IPS DF 19.7 (cell line): ENCODE measurements at regions not wholly inside any gene's neighbourhood (a gene's known extent, or its start where the extent isn't known, plus 50 kb on each side); places are given as distances from the start of the nearest gene placed in this dataset.

ENCODE experiments used
- DNase-seq: peaks from one replicate; pipeline ENCODE4 v3.0.0-alpha.2; 2013; ENCODE audit warnings: low read depth, low spot score

DNA sequence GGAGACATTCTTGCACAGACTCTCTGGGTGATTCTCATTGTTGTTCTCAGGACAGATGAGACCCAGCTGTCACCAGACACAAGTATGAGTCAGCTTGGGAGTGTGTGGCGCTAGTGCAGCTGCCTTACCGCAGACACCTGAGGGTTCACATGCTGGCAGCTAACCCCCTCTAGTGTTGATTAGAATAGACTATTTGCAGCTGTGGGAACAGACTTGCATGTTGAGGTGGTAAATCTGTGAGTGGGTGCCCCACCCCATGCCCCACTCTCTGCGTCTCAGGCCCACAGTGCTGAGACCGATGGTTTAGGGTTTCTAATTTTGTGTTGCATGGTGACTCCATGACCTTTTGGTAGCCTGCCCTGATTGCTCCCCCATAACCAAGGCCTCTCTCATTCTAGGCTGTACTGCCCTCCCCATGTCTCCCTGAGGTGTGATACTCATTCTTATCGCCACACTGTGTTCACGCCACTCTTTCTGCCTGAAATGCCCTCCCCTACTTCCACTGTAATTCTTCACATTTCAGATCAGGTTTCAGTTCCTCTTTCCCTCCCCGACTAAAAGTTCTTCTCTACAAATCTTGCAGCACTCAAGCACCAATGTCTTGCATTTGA is 73.7 kb upstream of the KIRREL3 start:
- DNase-seq, result peak; percentile 25

DNA sequence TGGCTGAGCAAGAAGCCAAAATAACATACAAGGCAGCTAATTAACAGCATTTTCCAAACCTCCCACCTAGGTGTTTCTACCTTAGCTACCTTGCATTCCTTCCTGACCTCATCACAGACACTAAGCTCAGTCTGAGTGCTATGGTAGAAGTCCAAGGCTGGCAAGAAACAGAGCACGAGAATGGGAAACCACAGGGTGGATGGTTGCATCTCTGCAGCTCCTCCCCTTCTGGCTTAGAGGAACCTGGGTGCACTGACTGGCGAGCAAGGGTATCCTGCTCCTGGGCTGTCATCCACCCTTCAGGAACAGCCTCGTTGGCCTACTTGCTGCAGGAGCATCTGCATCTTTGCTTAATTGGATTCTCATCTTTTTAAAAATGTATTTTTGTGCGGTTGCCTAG is 73.1 kb upstream of the KIRREL3 start:
- DNase-seq, result no peak

DNA sequence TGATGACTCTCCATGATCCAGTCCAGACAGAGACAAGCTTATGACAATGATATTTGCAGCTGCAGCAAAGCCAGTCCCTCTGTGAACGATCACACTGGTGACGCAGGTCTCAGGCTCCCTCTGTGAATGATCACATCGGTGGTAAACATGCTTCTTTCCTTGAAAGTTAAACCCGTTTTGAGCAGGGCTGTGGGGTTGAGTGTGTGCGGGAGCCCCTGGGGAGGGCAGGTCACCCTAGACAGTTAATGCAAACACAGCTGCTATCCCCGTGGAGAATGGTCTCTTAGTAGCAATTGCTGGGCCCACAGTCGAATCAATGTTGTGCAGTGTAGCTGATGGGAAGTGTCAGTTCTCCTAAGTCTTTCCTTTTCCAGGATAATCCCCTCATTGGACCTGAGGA is 71.0 kb upstream of the KIRREL3 start:
- no peak for DNase-seq

DNA sequence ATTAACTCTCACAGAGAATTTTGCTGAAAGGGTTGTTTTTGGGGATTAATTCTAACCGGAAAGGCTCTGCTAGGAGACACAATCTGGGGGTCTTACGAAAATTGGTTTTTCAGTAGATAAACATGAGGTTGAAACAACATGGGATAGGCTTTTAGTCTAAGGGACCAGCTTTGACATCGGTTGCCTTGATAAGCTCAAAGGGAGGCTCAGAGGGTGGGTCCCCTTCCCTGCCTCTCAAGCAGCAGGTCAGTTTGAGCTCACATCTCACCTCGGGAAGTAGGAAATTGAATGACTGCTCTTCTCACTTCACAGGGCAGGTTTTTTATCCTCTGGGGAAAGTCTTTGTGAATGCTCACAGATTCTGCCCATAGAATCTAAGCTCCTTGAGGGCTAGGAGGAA is 70.2 kb upstream of the KIRREL3 start:
- no peak for DNase-seq

DNA sequence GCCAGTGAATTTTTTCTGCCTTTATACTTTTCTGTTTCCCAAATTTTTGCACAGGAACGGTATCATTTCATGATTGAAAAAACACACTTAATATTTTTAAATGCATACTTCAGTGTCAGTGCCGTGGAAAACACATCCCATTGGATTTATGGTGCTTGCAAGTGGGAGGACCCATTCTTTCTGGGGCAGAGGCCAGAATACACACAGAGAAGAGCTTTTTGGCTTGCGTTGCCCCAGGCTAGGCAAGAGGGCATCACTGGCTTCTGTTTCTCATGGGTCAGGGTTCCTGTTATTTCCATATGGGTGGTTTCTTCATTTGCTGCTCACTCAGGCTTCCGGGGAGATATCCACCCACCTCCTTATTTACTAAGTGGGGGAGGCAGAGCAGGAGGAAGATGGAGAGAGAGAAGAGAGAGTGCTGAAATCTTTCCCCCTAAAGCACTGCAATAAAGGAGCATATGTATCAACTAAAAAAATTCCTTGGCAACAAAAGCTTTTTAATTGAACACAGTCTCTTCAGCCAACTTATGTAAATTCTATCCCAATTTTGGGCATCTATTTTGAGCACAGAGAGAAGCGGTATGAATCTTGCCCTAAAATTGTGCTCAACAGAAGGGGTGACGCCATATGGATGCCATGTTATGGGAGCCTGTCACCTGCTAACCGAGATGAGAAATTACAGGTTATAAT is 66.0 kb upstream of the KIRREL3 start:
- DNase-seq, result no peak

DNA sequence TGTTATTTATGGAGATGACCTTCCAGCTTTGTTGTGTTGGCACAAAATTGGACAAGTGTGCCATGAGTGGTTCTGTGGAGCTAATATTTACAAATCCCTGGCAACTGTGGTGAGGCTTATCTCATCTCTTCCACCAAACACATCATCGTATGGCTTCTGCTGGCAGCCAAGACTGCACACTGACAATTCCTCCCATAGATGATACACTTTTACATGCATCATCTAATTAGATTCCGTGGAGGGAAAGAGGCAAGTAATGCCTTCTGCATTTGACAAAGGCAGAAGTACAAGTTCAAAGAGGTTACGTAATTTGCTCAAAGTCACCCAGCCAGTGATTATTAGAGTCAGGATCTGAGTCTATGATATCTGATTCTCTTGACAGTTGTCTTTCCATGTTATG is 62.7 kb upstream of the KIRREL3 start:
- DNase-seq, result no peak

DNA sequence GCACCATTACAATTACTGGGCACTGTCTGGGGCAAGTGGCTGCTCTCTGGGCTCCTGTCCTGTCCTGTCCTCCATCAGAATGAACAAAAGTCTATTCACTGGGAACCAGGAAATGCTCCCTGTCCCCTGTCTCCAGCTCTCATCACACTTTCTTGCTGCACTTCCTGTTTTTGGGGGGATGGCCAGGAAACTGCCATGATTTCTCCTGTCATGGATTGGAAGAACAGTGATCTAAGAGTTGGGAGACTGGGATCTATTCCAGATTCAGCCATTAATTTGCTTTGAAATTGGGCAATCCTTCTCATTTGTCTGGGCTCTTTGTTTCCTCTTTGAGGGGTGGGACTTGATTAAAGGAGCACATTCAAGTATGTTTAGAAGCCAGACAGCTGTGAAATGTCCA is 61.4 kb upstream of the KIRREL3 start:
- no peak for DNase-seq

DNA sequence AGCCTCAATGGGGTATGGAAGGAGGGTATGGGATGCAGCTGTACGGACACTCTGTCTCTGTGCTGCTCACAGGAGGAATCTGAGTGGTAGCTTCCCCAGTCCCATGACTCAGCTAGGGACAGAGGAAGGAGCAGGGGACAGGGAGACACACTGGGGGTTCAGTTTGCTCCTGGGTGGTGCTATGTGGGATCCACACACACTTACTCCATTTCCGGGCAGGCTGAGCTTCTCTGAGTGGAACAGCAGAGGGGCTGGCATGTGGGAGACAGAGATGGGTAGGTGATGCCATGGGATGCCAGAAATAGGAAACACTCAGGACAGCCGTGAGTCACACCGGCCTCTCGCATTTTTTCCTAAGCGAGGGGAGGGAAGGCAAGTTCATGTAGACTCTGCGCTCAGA is 59.2 kb upstream of the KIRREL3 start:
- no peak for DNase-seq

DNA sequence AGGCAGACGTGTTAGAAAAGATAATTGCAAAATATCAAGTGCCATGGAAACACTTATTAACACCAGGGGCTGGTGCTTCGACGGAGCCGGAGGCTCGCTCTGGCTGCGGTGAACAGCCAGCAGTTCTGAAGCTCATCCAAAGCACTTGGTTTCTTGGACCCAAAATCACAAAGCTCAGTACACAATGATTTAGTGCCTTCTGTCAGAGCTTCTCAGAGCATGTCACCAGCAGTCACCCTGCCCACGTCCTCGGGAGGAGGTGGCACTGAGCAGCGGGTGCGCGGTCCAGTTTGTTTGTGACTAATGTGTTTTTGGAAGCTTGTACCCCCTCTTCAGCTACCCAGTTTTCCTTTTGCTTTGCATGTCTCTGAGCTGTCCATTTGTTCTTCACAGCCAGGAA is 58.7 kb upstream of the KIRREL3 start:
- no peak for DNase-seq

DNA sequence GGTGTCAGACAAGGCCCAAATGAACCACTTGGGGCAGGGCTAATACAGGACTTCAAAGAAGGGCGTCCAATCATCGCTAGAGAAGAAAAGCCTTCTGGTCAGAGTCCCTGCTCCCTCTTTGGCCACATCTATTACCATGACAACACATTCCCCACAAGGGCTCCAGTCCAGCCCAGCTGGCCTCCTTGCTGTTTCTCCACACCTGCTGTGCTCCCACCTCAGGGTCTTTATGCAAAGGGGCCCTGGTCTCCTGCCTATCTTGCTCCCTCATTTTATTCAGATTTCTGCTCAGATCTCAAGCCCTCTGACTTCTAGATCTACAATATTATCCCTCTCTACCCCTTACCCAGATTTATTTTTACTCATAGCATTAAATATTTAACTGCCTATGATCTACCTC is 58.0 kb upstream of the KIRREL3 start:
- no peak for DNase-seq

DNA sequence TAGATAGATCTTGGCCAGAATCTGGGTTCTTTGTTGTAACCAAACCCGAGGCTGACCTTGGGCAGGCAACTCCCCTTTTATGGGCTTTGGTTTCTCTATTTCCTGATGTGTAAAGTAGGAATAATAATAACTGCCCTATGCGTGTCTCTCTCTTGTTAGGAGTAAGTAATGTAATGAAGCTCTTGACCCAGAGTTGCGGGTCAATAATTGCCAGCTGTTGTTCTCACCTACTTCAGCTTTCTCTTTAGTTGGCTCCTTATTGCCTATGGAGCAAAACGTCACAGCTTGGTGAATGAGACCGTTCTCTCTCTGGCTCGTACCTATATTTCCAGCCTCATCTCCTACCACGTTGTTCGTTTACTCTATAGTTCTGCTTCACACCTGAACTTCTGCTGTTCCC is 56.6 kb upstream of the KIRREL3 start:
- DNase-seq, result no peak

DNA sequence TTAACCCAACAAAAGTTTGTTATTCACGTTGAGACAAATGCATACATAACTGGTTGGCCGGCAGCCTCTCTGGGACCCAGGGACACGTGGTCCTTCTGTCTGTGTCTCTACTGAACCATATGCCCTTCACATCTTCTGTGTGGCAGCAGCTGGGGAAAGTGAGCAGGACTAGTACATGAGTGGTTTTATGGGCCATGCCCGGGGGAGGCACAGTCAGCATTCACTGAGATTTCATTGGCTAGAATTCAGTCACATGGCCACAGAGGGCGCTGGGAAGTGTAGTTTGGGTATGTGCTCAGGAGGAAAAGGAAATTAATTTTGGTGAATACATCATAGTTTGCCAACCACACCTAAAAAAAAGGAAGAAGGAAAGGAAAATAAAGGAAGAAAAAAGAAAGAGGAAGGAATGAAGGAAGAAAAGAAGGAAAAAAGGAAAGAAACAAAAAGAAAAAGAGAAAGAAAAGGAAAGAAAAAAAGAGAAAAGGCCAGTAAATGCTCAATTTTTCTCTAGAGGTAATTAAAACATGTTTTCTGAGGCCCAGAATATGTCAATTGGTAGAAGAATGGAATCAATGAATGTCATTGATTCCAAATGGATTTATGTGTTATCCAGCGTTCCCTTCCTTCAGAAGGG is 55.9 kb upstream of the KIRREL3 start:
- no peak for DNase-seq

DNA sequence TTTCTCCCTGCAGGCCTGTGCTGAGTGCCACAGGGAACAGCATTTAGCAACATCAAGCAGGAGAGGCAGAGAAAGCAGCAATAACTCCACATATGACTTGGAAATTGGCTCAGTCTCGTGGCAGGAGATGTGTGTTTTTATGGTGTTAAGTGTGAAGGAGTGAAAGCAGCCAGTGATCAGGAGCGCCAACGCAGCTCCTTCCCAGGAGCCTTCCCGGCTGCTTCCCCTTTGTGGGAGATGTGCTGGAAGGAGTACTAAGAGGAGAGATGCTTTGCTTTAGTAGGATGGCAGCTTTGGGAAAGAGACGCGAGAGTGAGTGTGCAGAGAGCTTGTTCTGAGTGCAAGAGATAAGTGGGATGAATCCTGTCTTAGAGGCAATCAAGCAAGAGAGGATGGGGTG is 54.7 kb upstream of the KIRREL3 start:
- no peak for DNase-seq

DNA sequence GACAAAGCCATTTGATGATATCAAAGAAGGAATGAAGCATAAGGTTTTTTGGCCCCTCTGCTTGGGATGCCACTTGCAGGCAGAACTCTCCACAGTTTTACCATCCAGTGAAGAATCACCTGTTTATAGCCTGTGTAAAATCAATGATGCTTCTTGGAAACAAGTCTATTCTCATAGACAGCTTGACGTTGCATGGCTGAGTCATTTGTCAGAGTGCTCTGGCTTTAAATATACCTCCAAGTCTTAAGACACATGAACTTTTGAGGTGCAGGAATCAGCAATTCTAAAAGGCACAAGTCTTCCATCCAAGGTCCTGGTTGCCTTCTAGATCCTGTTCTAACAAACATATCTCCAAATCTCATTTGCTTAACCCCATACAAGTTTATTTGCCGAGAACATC is 53.6 kb upstream of the KIRREL3 start:
- DNase-seq, result no peak

DNA sequence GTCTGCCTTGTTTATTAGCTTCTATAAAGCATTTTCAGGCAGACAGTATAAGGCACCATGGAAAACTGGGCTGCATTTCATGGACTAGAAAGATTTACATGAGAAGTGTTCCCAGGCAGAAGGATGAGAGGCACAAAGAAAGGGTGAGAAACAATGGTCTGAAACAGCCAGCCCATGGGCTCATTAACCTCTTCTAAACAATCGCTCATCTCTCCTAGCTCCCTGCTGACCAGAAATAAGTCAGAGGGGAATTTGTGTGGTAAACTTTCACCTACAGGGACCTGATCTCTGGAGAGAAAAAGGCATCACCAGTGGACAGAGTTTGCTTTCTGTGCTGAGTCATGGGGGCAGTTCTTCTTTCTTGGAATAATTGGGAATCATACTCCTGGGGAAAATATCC is 51.8 kb upstream of the KIRREL3 start:
- DNase-seq, result no peak
